ENCODE measurements at regions not wholly inside any gene's neighbourhood (a gene's known extent, or its start where the extent isn't known, plus 50 kb on each side); places are given as distances from the start of the nearest gene placed in this dataset.
"Not testable (repeated sequence)": the region's sequence is repeated elsewhere in the genome, so short reads cannot be mapped to it uniquely, and the experiment has no call there.

DNA sequence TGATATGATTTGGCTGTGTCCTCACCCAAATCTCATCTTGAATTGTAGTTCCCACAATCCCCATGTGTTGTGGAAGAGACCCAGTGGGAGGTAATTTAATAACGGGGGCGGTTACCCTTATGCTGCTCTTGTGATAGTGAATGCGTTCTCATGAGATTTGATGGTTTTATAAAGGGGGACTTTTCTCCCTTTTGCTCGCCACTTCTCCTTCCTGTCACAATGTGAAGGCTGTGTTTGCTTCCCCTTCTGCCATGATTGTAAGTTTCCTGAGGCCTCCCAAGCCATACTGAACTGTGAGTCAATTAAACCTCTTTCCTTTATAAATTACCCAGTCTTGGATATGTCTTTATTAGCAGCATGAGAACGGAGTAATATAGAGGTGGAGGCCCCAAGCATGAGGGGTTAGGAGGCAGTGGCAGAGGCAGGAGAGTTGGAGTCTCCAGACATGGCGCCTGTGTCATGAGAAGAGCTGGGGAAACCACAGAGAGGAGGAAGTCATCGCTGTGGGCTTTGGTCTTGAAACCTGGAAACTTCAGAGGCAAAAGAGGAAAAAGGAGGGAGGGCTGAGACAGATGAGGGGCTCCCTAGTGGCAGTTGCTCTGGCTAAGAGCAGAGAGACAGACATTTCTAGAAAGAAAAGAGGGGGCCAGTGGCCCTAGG is 107.8 kb upstream of the VEPH1 start:
- DNase-seq (ENCODE audit: low read depth, low spot score), result peak; percentile 10
- H3K4me3 ChIP-seq (ENCODE audit: low read length), result no peak overlapping the region

DNA sequence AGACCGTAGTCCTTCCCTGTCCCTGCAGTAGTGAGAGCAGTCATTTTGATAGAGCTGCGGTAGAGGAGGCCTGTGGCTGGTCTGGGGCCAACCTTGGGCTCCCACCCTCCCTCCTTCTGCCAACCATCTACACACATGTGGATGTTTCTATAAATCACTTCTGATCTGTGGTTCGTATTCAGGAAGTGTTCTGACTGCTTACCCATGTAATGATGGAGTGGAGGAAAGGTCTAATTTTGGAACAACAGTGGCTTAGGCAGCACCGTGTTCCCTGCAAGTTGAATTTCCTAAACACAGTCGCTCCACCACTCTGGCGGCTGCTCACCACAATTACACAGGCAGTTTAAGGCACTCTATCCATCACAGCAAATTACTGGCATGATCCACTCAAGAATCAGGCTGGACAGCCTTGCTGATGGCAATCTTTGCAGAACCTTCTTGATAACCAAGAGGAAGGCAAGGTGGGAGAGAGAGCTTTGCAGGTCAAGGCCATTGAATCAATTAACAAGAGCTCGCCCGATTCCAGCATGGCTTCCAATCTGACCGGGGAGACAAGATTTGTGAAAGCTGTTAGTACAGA is 104.7 kb upstream of the VEPH1 start:
- DNase-seq (ENCODE audit: low read depth, low spot score), result no peak

DNA sequence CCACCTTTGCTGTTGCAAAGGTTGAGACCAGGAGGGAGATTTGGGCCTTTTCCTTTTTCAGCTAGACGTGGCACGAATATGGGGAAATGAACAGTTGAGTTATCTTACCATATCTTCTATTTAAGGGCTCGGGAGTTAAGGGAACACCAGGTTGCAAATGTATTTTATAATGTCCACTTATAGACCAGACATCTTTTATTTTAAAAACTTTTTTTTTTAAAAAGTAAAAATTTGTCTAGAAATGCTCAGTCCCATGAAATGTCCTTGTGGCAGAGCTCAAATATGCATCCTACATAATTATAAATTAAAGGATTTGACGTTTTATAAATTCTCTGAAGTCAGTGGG is 103.6 kb upstream of the VEPH1 start:
- H3K4me3 ChIP-seq (ENCODE audit: low read length), result no peak overlapping the region
- no peak for DNase-seq (ENCODE audit: low read depth, low spot score)

More for the DNA sequence above, 104.7 kb upstream of the VEPH1 start:
- H3K4me3 ChIP-seq (ENCODE audit: low read length), result no peak overlapping the region

DNA sequence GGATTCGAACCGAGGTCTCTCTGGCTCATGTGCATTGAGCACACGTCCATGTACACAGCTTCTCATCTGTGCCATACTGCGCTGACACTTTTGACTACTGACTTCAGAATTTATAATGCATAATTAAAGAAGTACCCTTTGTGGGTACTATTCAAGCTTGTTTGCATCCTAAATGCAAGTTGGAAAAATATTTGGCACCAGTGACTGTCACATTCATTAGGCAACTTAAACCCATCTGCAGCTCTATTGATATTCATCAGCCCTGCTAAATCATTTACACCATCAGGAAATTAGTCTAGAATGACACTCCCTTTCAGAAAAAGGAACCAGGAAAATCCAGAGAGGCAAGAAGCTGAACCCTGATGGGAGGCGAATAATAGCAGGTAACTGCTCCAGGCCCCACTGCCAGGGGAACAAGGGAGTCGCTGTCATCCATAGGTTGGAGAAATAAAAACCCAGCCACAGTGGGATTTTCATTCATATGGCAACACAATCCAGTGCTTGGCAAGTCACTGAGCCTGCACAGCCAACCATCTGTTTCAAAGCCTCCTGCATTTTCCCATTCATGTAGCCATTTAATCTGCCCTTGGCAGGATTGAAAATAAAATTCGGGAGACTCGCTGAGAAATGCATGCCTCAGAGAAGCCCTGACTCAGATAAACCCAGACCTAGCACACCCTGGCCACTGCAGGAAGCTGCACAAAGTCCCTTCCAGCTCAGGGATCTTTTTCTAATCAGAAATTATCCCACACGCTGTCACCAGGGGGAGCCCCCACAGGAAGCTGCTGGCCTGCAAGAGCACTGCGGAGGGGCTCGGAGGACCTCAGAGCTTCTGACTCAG is 103.0 kb upstream of the VEPH1 start:
- H3K4me3 ChIP-seq (ENCODE audit: low read length), result no peak overlapping the region
- peak; percentile 63 for DNase-seq (ENCODE audit: low read depth, low spot score)

DNA sequence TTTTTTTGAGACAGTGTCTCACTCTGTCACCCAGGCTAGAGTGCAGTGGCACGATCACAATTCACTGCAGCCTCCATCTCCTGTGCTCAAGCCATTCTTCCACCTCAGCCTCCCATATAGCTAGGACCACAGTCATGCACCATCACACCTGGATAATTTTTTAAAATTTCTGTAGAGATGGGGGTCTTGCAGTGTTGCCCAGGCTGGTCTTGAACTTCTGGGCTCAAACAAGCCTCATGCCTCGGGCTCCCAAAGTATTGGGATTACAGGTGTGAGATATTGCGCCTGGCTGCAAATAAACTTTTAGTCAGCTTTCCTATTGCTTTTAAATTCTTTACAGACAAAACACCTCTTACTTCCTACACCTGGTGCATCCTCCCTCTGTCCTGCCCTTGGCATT is 102.1 kb upstream of the VEPH1 start:
- no peak for DNase-seq (ENCODE audit: low read depth, low spot score)
- no peak overlapping the region for H3K4me3 ChIP-seq (ENCODE audit: low read length)

DNA sequence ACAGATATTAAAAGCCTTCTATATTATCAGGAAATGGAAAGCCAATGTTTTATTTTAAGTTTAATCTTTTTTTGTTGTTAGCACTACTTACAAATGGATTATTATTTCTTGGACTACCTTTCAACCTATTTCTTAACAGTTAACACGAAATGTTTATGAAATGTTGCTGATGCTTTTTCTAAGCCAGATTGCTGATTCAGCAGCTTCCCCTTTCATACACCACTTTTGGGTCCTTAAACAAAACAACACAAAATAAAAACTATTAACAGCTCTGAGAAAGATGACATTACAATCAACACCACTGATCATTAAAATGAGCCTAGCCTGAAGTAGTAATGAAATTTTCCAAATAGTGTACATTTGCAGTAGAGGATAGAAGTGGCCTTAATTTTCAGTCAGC is 99.2 kb upstream of the VEPH1 start:
- DNase-seq (ENCODE audit: low read depth, low spot score), result no peak
- no peak overlapping the region for H3K4me3 ChIP-seq (ENCODE audit: low read length)

DNA sequence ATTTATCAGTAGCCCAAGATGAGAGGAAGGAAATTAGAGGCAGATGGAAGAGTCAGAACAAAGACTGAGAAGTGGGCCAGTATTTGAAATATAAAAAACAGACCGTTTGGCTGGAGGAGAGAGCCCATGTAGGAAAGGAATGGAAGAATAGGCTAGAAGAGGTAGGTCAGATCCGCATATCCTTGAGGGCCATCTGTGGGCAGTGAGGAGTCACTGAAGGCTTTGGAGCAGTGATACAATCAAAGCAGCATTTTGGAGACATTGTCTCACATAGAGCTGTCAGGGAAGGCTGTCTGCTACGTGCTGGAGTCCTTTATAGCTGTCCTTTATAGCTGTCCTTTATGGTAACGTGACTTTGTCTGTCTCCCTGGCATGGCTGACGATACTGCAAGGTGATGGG is 92.0 kb upstream of the VEPH1 start:
- DNase-seq (ENCODE audit: low read depth, low spot score), result no peak
- H3K4me3 ChIP-seq (ENCODE audit: low read length), result no peak overlapping the region

DNA sequence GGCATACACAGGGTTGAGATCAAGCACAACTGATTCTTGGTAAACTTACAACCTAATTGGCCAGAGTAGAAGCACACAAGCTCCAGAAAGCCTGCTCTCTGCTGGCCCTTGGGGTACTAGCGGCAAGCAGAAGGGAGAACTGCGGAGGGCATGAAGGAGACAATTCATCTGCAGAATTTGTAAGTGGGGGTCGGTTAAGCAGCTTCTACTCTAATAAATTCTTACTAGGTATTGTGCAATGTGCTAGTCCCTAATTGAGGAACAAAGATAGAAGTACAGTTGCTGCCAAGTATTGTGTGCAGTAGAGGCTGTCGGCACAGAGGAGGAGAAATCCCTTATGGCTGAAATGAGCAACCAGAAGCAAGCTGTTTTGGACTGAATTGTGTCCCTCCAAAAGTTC is 91.2 kb upstream of the VEPH1 start:
- H3K4me3 ChIP-seq (ENCODE audit: low read length), result no peak overlapping the region
- DNase-seq (ENCODE audit: low read depth, low spot score), result no peak

DNA sequence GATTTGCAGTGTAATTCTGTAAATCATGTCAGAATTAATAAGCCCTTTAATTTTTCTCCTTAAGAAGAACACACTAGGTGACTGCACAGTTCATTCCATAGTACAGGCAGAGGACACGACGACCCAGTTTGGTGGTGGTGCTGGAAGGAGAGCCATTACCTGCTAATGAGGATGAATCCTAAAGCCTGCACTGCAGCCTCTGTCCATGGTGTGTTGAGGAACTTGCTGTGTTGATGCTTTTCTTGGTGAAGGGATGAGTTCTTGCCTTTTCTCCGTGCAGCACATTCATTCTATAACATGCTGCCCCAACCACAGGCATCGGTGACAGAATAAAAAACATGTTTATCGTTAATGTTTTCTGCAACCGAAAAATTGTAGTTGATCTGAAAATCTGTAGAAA is 89.6 kb upstream of the VEPH1 start:
- DNase-seq (ENCODE audit: low read depth, low spot score), result no peak
- no peak overlapping the region for H3K4me3 ChIP-seq (ENCODE audit: low read length)

DNA sequence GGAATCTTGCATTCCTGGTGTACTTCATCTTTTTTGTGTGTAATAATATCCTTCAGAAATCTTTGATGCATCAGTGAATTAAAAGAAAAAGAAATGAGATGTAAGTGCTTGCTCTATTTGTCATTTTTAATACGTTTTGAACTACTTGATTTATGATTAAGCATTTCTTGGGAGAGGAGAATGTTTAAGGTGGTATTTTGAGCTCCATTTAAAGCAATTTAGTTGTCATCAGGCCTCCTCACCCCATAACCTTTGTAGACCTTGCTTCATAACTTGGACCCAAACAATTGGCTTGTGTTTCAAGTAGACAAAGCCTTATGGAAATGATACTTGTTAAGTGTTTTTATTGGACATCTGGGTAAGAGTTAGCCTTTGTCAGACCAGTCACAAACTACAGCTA is 87.1 kb upstream of the VEPH1 start:
- H3K4me3 ChIP-seq (ENCODE audit: low read length), result no peak overlapping the region
- no peak for DNase-seq (ENCODE audit: low read depth, low spot score)

DNA sequence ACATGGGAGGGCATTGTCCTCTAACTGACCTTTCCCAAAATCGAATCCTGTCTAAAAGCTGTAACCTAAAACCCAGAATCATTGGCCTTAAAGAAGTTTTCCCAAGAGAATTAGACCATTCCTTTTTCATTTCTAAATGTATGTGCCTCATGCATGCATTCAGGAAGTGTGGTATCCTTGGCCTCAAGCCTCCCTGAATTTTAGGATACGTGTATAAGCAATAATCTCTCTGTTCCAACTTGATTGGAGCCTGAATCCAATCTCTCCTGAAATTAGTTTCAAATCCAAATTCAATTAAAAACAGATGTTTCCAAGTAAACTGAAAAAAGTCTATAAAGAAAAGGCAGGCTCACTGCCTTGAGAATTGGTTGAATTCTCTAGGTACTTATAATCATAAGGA is 86.0 kb upstream of the VEPH1 start:
- no peak for DNase-seq (ENCODE audit: low read depth, low spot score)

DNA sequence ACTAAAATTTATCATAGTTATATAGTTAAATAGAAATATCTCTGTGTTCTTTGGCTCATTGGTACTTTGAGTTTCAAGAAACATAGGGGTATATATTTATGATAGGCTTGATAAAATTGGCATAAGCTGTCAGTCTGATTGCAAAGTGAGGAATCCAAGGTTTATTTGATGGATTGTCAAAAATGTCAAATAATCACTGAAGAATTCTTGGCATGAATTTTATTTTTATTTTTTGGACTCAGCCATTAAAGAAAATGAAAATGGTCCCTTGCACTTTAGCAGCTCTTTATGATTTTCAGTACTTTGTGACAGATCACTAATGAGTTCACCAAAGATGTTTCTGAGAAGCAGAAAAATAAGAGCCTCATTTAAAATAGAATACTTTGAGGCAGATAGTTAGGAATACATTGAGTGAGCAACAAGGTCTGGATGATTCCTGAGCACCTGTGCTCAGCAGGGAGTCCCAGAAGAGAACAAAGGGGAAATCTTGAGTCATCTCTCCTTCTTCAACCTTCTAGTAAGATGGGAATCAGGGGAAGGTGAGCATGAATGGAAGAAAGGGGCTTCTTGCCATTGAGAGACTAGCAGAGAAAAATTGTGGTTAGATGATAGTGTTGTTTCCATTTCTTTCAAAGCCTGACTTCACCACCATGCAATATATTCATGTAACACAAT is 85.3 kb upstream of the VEPH1 start:
- no peak overlapping the region for H3K4me3 ChIP-seq (ENCODE audit: low read length)
- no peak for DNase-seq (ENCODE audit: low read depth, low spot score)

More for the DNA sequence above, 86.0 kb upstream of the VEPH1 start:
- no peak overlapping the region for H3K4me3 ChIP-seq (ENCODE audit: low read length)

DNA sequence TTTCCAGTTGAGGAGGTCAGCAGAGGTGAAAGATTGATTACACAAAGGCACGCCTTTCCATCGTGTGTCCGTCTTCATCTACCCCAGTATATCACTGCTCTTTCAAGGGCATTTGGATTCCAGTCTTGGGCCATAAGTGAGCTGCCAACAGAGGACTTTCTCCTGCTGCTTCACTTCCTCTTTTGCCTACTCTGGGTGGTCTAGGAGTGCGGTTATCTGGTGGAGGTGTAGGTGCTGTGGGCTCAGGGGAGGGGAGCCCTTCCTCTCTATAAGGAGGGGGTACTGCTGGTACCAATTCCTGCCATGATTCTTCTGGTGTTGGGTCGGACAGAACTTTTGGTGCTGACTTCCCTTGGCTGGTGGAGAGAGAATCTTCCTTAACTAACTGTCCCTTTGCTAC is 83.1 kb upstream of the VEPH1 start:
- DNase-seq (ENCODE audit: low read depth, low spot score), result no peak

DNA sequence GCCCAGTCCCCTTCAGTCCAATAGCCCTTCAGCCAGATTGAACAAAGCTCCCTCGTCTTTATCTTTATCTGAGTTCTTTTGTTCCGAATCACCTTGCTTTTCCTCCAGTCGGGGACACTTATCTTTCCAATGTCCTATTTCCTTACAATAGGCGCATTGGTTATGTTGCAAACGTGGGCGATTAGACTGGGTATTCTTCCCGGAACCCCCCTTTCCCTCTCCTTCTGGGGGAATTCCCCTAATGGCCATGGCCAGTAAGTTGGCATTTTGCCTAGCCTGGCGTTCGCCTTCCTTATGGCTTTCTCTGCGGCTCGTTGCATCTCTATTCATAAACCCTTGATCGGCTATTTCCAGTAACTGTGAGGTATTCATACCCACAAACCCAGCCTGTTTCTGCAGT is 82.2 kb upstream of the VEPH1 start:
- H3K4me3 ChIP-seq (ENCODE audit: low read length), result no peak overlapping the region
- no peak for DNase-seq (ENCODE audit: low read depth, low spot score)

More for the DNA sequence above, 83.1 kb upstream of the VEPH1 start:
- H3K4me3 ChIP-seq (ENCODE audit: low read length), result no peak overlapping the region

DNA sequence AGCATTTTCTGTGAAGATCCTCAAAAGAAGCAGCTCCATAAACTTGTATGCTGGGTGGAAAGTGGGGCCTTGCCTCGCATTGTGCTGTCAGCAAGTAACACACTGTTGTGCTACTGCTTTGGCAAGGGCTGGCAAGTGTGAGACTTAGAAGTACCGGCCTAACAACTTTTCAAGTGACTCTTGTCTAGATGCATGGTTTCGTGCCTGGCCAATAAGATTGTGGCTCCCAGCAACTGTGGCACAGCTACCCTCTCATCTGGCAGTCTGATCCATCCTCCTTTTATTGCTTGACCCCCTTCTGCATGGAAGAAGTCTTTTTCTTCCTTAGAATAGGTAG is 79.4 kb upstream of the VEPH1 start:
- no peak overlapping the region for H3K4me3 ChIP-seq (ENCODE audit: low read length)
- no peak for DNase-seq (ENCODE audit: low read depth, low spot score)

DNA sequence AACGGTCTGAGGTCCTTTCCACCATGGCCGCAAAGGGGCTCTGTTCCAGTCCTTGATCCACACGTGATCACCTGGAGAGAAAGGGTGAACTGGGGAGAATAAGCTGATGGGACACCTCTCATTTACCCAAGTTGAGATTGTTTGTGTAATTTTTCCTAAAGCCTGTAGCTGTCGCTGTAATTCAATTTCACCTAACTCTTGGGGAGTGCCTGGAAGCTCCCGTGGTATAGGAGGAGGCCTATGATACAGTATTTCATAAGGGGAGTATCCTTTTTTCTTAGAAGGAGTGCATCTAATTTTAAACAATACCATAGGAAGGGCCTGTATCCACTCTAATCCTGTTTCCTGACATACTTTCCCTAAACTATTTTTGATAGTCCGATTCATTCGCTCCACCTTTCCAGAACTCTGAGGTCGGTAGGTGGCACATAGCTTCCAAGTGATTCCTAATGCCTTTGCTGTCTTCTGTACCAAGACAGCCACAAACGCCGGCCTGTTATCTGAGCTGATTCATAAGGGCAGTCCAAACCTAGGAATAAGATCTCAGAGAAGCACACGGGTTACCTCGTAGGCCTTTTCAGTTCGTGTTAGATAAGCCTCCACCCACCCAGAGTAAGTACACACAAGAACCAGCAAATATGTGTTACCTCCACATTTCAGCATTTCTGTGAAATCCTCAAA is 78.9 kb upstream of the VEPH1 start:
- not testable (repeated sequence) for H3K4me3 ChIP-seq (ENCODE audit: low read length)
- DNase-seq (ENCODE audit: low read depth, low spot score), result peak; percentile 7

DNA sequence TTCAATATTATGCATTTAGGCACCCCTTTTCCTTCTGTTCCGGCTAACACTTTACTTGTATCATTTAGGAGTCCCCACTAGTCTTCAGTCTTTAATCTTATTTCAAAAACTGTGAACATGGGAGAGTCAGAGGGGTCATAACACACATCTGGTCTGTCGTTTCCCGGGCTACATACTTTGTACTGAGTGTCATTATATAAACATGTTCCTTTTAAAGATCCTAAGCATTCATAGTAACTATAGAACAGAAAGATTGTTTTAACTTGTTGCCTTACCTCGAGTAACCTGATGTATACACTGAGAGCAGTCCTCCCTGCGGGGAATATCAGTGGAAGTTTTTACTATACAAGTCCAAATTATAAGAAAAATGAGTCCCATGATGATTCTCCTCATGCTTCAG is 78.2 kb upstream of the VEPH1 start:
- no peak for DNase-seq (ENCODE audit: low read depth, low spot score)
- no peak overlapping the region for H3K4me3 ChIP-seq (ENCODE audit: low read length)

DNA sequence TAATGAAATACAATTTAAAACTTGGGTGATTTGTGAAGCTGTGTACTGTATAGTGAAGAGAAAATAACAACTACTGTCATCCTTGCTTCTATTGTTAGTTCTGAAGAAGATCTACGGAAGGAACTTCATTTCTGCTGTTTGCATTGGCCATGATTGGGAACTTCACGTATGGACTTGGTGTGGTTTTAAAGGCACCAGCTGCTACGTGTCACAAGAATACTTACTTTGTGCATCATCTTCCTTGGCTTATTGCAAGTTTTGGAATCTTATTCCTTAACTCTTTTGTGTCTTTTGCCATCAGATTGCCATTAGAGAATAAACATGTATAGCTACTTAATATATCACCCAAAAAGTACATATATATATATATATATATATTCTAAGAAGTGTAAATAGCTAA is 75.0 kb upstream of the VEPH1 start:
- DNase-seq (ENCODE audit: low read depth, low spot score), result no peak
- no peak overlapping the region for H3K4me3 ChIP-seq (ENCODE audit: low read length)

DNA sequence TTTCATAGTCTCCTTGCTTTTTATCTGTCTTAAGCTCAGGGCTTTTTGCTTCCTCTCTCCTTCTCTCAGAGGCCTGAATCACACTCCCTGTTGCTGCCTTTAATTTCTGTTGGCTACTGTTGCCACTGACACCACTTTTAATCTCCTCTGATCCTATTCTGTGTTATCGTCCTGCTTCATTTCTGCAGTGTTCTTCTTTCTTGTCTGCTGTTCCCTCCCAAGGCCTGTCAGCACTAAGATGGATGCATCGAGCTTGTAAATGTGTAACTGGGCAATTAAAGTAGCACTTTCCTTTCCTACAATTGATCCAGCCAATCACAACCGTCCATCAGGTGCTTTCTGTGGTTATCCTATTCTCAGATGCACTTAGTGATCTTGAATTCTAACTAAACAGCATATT is 71.3 kb upstream of the VEPH1 start:
- H3K4me3 ChIP-seq (ENCODE audit: low read length), result no peak overlapping the region
- no peak for DNase-seq (ENCODE audit: low read depth, low spot score)

Measured in Jurkat, Clone E6-1 (cell line).